ENCODE measurements at regions not wholly inside any gene's neighbourhood (a gene's known extent, or its start where the extent isn't known, plus 50 kb on each side); places are given as distances from the start of the nearest gene placed in this dataset.

DNA sequence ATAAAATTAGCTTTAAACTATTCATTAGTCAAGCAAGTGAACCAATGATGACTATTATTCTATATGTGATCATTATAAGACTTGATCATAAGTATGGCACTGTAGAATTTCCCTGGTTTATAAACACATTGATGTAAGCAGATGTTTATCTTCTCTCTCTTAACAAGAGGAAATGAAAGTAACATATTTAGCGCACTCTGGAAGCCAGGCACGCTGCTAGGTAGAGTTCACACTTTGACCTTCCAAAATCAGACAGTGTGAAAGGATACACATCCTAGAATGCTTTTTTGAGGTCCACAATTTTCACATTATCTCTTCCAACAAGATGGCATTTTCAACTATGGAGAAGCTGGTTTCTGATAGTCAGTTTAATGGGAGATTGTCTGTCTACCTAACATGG, 529.4 kb upstream of the IGFBP3 start:
- H3K36me3 Mint-ChIP-seq, result no peaks in the 10 kb centered on the region
- H3K27me3 Mint-ChIP-seq (ENCODE audit: insufficient read depth, low read depth), result no peaks in the 10 kb centered on the region
- H3K4me3 ChIP-seq, result no peak overlapping the region
- no peak overlapping the region for H3K27ac ChIP-seq
- no peak for DNase-seq (ENCODE audit: low spot score)
- H3F3A ChIP-seq (ENCODE audit: low read depth), result no peaks in the 10 kb centered on the region
- no peaks in the 10 kb centered on the region for H3K9me3 ChIP-seq (ENCODE audit: low read depth)
- H3K4me3 Mint-ChIP-seq, result no peak overlapping the region
- no peaks in the 10 kb centered on the region for H3K27me3 ChIP-seq
- H3K9me3 Mint-ChIP-seq, result no peaks in the 10 kb centered on the region
- TF ChIP-seq EZH2phosphoT487 (IDR thresholded peaks at IDR 0.05) (no peak), EZH2 (IDR thresholded peaks at IDR 0.05) (no peak)
- TF ChIP-seq, protein P1, sequence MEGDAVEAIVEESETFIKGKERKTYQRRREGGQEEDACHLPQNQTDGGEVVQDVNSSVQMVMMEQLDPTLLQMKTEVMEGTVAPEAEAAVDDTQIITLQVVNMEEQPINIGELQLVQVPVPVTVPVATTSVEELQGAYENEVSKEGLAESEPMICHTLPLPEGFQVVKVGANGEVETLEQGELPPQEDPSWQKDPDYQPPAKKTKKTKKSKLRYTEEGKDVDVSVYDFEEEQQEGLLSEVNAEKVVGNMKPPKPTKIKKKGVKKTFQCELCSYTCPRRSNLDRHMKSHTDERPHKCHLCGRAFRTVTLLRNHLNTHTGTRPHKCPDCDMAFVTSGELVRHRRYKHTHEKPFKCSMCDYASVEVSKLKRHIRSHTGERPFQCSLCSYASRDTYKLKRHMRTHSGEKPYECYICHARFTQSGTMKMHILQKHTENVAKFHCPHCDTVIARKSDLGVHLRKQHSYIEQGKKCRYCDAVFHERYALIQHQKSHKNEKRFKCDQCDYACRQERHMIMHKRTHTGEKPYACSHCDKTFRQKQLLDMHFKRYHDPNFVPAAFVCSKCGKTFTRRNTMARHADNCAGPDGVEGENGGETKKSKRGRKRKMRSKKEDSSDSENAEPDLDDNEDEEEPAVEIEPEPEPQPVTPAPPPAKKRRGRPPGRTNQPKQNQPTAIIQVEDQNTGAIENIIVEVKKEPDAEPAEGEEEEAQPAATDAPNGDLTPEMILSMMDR (IDR thresholded peaks at IDR 0.05), result no peak
- H3K9ac ChIP-seq, result no peak overlapping the region
- H3K4me2 ChIP-seq, result no peak overlapping the region
- no peaks in the 10 kb centered on the region for H4K20me1 ChIP-seq (ENCODE audit: low read depth)
- no peak overlapping the region for H2AFZ ChIP-seq (replicated peaks)
- H3K27ac Mint-ChIP-seq, result no peak overlapping the region
- no peaks in the 10 kb centered on the region for H3K4me1 ChIP-seq
- H3K4me1 Mint-ChIP-seq, result no peaks in the 10 kb centered on the region
- H3K36me3 ChIP-seq, result no peaks in the 10 kb centered on the region
- H3K79me2 ChIP-seq (ENCODE audit: low read depth), result no peaks in the 10 kb centered on the region

DNA sequence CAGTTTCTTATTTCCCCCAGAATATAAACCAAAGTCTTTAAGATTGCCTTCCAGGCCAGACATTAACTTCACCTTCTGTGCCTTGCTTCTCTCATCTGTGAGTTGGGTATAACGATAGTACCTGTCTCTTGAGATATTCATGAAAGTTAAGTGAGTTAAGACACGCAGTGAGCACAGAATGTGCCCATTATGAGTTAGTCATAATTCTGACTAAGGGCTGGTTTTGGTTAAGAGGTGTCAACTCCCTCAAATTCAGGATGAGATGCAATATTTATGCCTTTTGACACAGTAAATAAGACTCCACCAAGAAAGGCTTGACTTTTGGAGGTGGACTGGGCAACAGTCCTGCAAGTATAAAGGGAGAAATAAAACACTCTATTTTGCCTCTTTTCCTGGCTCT, 528.7 kb upstream of the IGFBP3 start:
- no peaks in the 10 kb centered on the region for H3F3A ChIP-seq (ENCODE audit: low read depth)
- Mint-ChIP-seq H3K27ac (no peak overlapping the region), H3K4me3 (no peak overlapping the region), H3K9me3 (no peaks in the 10 kb centered on the region), H3K27me3 (ENCODE audit: insufficient read depth, low read depth) (no peaks in the 10 kb centered on the region), H3K4me1 (no peaks in the 10 kb centered on the region), H3K36me3 (no peaks in the 10 kb centered on the region)
- no peak overlapping the region for H2AFZ ChIP-seq (replicated peaks)
- H3K36me3 ChIP-seq, result no peaks in the 10 kb centered on the region
- no peak overlapping the region for H3K4me3 ChIP-seq
- no peak for TF ChIP-seq EZH2 (IDR thresholded peaks at IDR 0.05)
- TF ChIP-seq, protein P1 (IDR thresholded peaks at IDR 0.05), result no peak
- TF ChIP-seq EZH2phosphoT487 (IDR thresholded peaks at IDR 0.05), result no peak
- no peak overlapping the region for H3K27ac ChIP-seq
- no peaks in the 10 kb centered on the region for H3K27me3 ChIP-seq
- H3K4me1 ChIP-seq, result no peaks in the 10 kb centered on the region
- H3K9me3 ChIP-seq (ENCODE audit: low read depth), result no peaks in the 10 kb centered on the region
- no peak overlapping the region for H3K4me2 ChIP-seq
- DNase-seq (ENCODE audit: low spot score), result no peak
- no peak overlapping the region for H3K9ac ChIP-seq
- no peaks in the 10 kb centered on the region for H4K20me1 ChIP-seq (ENCODE audit: low read depth)
- no peaks in the 10 kb centered on the region for H3K79me2 ChIP-seq (ENCODE audit: low read depth)

DNA sequence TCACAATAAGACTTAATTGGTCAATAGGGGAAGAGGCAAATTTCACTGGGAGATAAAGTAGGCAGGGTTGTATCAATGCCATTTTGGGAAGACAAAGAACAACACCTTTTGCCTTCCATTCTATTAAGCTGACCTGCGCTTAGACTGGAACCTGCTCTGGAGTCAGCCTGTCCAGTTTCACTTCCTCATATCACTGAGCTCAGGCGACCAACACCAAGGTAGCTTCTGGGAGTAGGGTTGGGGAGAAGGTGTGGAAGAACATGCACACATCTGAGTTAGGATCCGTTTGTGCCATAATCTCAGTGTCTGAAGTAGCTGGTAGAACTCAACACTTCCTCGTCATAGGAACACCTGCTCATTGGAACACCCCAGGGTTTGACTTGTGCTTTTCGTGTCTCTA, 527.4 kb upstream of the IGFBP3 start:
- Histone ChIP-seq H3F3A (ENCODE audit: low read depth) (no peaks in the 10 kb centered on the region), H3K79me2 (ENCODE audit: low read depth) (no peaks in the 10 kb centered on the region), H2AFZ (replicated peaks) (no peak overlapping the region), H3K4me1 (no peaks in the 10 kb centered on the region), H3K9ac (no peak overlapping the region), H3K27ac (no peak overlapping the region), H3K36me3 (no peaks in the 10 kb centered on the region), H3K4me2 (no peak overlapping the region), H3K4me3 (no peak overlapping the region), H3K27me3 (no peaks in the 10 kb centered on the region), H3K9me3 (ENCODE audit: low read depth) (no peaks in the 10 kb centered on the region), H4K20me1 (ENCODE audit: low read depth) (no peaks in the 10 kb centered on the region)
- no peak for TF ChIP-seq EZH2 (IDR thresholded peaks at IDR 0.05)
- Mint-ChIP-seq H3K4me1 (no peaks in the 10 kb centered on the region), H3K4me3 (no peak overlapping the region), H3K9me3 (no peaks in the 10 kb centered on the region), H3K27me3 (ENCODE audit: insufficient read depth, low read depth) (no peaks in the 10 kb centered on the region), H3K27ac (no peak overlapping the region), H3K36me3 (no peaks in the 10 kb centered on the region)
- DNase-seq (ENCODE audit: low spot score), result no peak

DNA sequence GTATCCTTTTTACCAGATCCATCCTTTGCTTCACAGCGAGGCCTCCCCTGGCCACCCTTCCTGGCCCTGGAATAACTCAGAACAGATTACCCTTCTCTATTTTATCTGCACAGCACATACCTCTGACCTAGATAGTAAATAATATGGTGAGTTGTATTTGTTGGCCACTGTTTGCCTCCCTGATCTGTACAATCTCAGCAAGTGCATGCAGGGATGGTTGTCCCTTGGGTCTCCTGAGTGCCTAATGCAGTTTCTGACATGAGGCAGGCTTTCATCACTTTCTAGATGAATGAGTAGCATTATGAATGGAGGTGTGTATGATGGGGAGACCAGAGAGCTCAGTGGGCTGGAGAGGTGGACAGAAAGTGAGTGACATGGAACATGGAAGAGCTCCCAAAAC, 525.1 kb upstream of the IGFBP3 start:
- Mint-ChIP-seq H3K27me3 (ENCODE audit: insufficient read depth, low read depth) (no peaks in the 10 kb centered on the region), H3K4me3 (no peak overlapping the region), H3K9me3 (no peaks in the 10 kb centered on the region), H3K36me3 (no peaks in the 10 kb centered on the region), H3K4me1 (no peaks in the 10 kb centered on the region), H3K27ac (no peak overlapping the region)
- H3K27ac ChIP-seq, result no peak overlapping the region
- H2AFZ ChIP-seq (replicated peaks), result no peak overlapping the region
- no peaks in the 10 kb centered on the region for H3K27me3 ChIP-seq
- no peaks in the 10 kb centered on the region for H3K9me3 ChIP-seq (ENCODE audit: low read depth)
- TF ChIP-seq EZH2 (IDR thresholded peaks at IDR 0.05) (no peak), EZH2phosphoT487 (IDR thresholded peaks at IDR 0.05) (no peak)
- TF ChIP-seq, protein P1 (IDR thresholded peaks at IDR 0.05), result no peak
- H4K20me1 ChIP-seq (ENCODE audit: low read depth), result no peaks in the 10 kb centered on the region
- H3K4me2 ChIP-seq, result no peak overlapping the region
- no peaks in the 10 kb centered on the region for H3K79me2 ChIP-seq (ENCODE audit: low read depth)
- DNase-seq (ENCODE audit: low spot score), result no peak
- no peaks in the 10 kb centered on the region for H3K4me1 ChIP-seq
- no peak overlapping the region for H3K4me3 ChIP-seq
- no peak overlapping the region for H3K9ac ChIP-seq
- H3K36me3 ChIP-seq, result no peaks in the 10 kb centered on the region
- H3F3A ChIP-seq (ENCODE audit: low read depth), result no peaks in the 10 kb centered on the region
